Ascending aorta (tissue), 2 donors: ENCODE measurements at regions not wholly inside any gene's neighbourhood (a gene's known extent, or its start where the extent isn't known, plus 50 kb on each side); places are given as distances from the start of the nearest gene placed in this dataset.
A peak's percentile ranks its signal among the peaks of the same experiment; 100 is the strongest.

Source experiments
- DNase-seq, 2 donors: peaks; one replicate each; pipeline ENCODE4 v3.0.0-alpha.2; 2019; ENCODE audit warnings: low spot score in 2 of 2
- H3K27ac ChIP-seq, 2 donors: fragments of 200-600 bp; sonication (generic); one replicate each; pipeline ENCODE4 v1.5.1; 2016 to 2017; ENCODE audit warnings: mild to moderate bottlenecking in 1 of 2
- H3K27me3 ChIP-seq: fragments of 200-600 bp; sonication (generic); one replicate; pipeline ENCODE4 v1.5.1; 2017
- H3K36me3 ChIP-seq, 2 donors: fragments of 200-600 bp; sonication (generic); one replicate each; pipeline ENCODE4 v1.5.1; 2016
- H3K4me1 ChIP-seq, 2 donors: fragments of 200-600 bp; sonication (generic); one replicate each; pipeline ENCODE4 v1.5.1; 2016 to 2017; ENCODE audit warnings: mild to moderate bottlenecking in 1 of 2
- H3K4me3 ChIP-seq, 2 donors: fragments of 200-600 bp; sonication (generic); one replicate each; pipeline ENCODE4 v1.5.1; 2016 to 2017; ENCODE audit warnings: mild to moderate bottlenecking in 1 of 2
- H3K9me3 ChIP-seq, 2 donors: fragments of 200-600 bp; sonication (generic); one replicate each; pipeline ENCODE4 v1.5.1; 2016
- intact Hi-C: fragments of 100-400 bp; cut with DNase I; formaldehyde crosslinking; loops from one replicate; pipeline ENCODE4 v1.15.1; 2023
- TF ChIP-seq, protein P1 (sequence below), 3 experiments: fragments of 200-600 bp in 2 of 3; fragments of 450-650 bp in 1 of 3; sonication (generic) in 2 of 3; IDR thresholded peaks; one replicate each; pipeline ENCODE4 v1.5.1; 2016 to 2019; ENCODE audit warnings: antibody characterized with exemption in 3 of 3, mild to moderate bottlenecking in 1 of 3, moderate library complexity in 1 of 3

DNA sequence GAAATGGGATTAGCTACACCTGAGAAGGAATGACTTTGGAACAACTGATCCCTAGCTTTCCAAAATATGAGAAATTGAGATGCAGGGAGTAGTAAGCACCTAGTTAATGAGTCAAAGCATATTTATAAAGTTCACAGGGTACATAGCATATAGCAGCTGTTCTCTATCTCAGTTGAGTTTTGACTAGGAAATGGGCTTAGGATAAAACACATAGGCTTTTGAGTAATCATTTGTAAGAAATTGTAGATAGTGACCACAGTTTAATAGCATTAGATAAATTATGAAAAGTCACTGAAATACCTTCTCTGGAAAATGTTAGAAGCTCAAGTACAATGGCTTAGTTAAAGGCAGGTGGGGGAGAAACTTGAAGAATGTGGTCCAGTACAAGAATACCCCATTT, 444.7 kb upstream of the TNP1 start:
- TF ChIP-seq, protein P1, sequence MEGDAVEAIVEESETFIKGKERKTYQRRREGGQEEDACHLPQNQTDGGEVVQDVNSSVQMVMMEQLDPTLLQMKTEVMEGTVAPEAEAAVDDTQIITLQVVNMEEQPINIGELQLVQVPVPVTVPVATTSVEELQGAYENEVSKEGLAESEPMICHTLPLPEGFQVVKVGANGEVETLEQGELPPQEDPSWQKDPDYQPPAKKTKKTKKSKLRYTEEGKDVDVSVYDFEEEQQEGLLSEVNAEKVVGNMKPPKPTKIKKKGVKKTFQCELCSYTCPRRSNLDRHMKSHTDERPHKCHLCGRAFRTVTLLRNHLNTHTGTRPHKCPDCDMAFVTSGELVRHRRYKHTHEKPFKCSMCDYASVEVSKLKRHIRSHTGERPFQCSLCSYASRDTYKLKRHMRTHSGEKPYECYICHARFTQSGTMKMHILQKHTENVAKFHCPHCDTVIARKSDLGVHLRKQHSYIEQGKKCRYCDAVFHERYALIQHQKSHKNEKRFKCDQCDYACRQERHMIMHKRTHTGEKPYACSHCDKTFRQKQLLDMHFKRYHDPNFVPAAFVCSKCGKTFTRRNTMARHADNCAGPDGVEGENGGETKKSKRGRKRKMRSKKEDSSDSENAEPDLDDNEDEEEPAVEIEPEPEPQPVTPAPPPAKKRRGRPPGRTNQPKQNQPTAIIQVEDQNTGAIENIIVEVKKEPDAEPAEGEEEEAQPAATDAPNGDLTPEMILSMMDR (IDR thresholded peaks at IDR 0.05): no peak
- Histone ChIP-seq H3K27ac (no peak overlapping the region), H3K36me3 (no peaks in the 10 kb centered on the region), H3K27me3 (no peaks in the 10 kb centered on the region), H3K4me3 (no peak overlapping the region), H3K4me1 (peaks cover 0 to 8% of the 10 kb centered on the region in 2 donors), H3K9me3 (no peaks in the 10 kb centered on the region)
- no peak for DNase-seq
- intact Hi-C loops: no loop called here

DNA sequence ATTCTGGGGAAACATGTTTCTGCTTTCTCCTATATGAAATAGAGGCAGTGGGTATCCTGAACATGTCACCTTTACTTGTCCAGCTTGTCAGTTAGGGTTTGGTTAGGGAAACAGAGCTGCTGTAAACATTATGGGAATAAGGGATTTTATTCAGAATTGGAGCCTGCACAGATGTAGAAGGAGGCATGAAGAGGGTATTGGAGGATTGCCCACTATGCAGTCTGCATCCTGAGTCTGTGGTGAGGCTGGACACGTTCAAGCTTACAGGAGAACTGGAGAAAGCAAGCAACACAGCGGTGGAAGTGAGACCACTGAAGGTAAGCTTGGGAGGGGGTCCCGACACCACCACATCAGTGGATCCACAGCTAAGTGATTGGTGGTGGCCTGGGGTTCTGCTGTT, 443.0 kb upstream of the TNP1 start:
- Histone ChIP-seq H3K36me3 (no peaks in the 10 kb centered on the region), H3K4me3 (no peak overlapping the region), H3K4me1 (peaks cover 0 to 8% of the 10 kb centered on the region in 2 donors), H3K27me3 (no peaks in the 10 kb centered on the region), H3K27ac (no peak overlapping the region), H3K9me3 (no peaks in the 10 kb centered on the region)
- DNase-seq: no peak
- intact Hi-C loops: no loop called here
- TF ChIP-seq, protein P1 (IDR thresholded peaks at IDR 0.05): no peak

DNA sequence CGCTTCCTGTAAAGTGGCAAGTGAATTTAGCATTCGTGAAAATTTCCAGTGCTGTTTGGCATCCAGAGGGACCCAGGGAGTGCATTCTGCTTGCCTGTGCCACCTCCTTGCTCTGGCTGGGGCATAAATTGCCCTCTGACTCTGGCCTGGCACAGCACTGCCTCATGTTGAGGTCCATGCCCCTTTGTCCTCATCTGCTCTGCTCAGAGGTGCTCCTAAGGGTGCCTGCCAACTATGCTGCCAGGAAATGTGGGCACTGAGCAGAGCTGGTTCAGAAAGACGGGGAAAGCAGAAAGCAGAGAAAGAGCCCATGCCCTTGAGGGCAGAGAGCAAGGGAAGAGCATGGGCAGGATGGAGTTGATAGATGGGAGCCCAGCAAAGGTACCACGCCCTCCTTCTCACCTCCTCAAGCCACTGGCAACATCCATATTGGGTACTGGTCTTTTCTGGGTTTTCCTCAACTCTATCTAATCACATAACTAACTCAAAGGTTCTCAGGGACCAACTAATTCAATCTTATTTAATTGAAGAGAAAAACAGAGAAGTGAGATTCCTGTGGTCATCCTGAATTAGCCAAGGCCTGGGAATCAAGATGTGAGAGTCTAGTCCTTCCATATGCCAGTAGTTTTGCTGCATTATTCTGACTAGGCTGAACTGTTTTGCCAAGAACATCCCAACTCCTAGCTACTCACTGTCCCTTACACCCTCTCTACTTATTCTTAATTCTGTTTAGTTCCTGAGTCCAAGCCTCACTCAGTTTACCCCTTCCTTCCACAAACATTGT, 441.5 kb upstream of the TNP1 start:
- Histone ChIP-seq H3K4me3 (no peak overlapping the region), H3K36me3 (no peaks in the 10 kb centered on the region), H3K9me3 (peaks cover 0 to 11% of the 10 kb centered on the region in 2 donors), H3K27me3 (no peaks in the 10 kb centered on the region), H3K4me1 (peaks cover 0 to 8% of the 10 kb centered on the region in 2 donors), H3K27ac (peak overlapping the region in 1 of 2 donors; percentile 12)
- DNase-seq: no peak
- intact Hi-C loops: no loop called here
- TF ChIP-seq, protein P1 (IDR thresholded peaks at IDR 0.05): no peak

DNA sequence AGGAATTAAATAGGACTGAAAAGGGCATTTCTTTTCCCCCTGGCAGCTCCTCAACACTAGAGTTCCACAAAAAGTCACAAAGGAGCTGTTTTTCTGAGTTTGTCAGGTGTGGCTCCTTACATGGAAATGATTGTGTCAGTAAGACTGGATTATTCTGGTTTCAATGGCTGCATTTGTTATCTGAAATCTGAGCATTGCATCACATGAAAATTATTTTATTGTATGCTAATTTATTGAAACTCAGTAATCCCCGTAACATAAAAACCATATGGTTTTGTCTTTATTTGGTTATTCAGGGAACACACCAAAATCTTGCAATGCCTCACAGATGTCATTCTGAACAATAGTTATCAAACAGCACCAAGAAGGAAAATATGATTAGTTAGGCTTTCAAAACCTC, 439.7 kb upstream of the TNP1 start:
- DNase-seq: no peak
- H3K27ac ChIP-seq: no peak overlapping the region
- intact Hi-C loops: no loop called here
- H3K4me3 ChIP-seq: no peak overlapping the region
- H3K4me1 ChIP-seq: peaks cover 0 to 8% of the 10 kb centered on the region in 2 donors
- TF ChIP-seq, protein P1 (IDR thresholded peaks at IDR 0.05): no peak
- no peaks in the 10 kb centered on the region for H3K27me3 ChIP-seq
- H3K36me3 ChIP-seq: no peaks in the 10 kb centered on the region
- peaks cover 0 to 11% of the 10 kb centered on the region in 2 donors for H3K9me3 ChIP-seq

DNA sequence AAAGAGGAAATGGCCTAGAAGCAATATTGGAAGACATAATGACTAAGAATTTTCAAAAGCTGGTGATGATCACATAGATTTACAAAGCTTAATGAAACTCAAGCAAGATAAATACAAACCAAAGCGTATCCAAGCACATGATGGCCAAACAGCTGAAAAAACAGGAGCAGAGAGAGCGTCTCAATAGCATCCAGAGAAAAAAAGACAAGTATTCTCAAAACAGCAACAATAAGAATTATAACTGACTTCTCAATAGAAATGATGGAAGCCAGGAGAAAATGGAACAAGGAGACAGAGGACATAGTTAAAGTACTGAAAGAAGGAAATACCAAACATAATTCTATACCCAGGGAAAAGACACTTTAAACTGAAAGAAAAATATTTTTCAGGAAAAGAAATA, 437.2 kb upstream of the TNP1 start:
- Histone ChIP-seq H3K9me3 (peaks cover 0 to 11% of the 10 kb centered on the region in 2 donors), H3K4me3 (no peak overlapping the region), H3K27me3 (no peaks in the 10 kb centered on the region), H3K4me1 (peaks cover 0 to 8% of the 10 kb centered on the region in 2 donors), H3K36me3 (no peaks in the 10 kb centered on the region), H3K27ac (no peak overlapping the region)
- intact Hi-C loops: no loop called here
- TF ChIP-seq, protein P1 (IDR thresholded peaks at IDR 0.05): no peak
- no peak for DNase-seq
